B cell (primary cell): ENCODE measurements at regions not wholly inside any gene's neighbourhood (a gene's known extent, or its start where the extent isn't known, plus 50 kb on each side); places are given as distances from the start of the nearest gene placed in this dataset.

ENCODE experiments used
- EZH2 ChIP-seq: IDR thresholded peaks from 2 replicates; pipeline ENCODE4 v1.6.1; 2012; ENCODE audit warnings: borderline replicate concordance, low read depth, mild to moderate bottlenecking, moderate library complexity, low read length; ENCODE audit not compliant: insufficient read depth, poor library complexity, severe bottlenecking
- TF ChIP-seq, protein P1 (sequence below): fragments of 200-600 bp; IDR thresholded peaks from one replicate; pipeline ENCODE4 v1.8.0; 2022; ENCODE audit warnings: antibody characterized with exemption, mild to moderate bottlenecking

DNA sequence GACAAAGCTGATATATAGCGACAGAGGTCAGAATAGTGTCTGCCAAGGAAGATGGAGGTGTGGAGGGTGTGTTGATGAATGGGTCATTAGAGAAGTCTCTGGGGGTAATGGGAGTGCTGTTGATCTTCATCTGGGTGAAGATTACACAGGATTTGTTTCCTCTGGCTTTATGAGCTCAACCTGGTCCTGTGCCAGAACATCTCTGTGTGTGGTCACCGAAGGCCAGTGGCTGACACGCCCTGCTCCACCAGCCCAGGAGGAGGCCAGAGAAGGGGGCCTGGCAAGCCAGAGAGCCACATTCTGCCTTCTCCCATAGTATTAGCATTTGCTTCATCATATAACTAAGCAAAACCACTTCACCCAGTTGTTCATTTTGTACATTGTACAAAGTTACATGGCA, 121.1 kb downstream of the ZNF621 start:
- TF ChIP-seq, protein P1, sequence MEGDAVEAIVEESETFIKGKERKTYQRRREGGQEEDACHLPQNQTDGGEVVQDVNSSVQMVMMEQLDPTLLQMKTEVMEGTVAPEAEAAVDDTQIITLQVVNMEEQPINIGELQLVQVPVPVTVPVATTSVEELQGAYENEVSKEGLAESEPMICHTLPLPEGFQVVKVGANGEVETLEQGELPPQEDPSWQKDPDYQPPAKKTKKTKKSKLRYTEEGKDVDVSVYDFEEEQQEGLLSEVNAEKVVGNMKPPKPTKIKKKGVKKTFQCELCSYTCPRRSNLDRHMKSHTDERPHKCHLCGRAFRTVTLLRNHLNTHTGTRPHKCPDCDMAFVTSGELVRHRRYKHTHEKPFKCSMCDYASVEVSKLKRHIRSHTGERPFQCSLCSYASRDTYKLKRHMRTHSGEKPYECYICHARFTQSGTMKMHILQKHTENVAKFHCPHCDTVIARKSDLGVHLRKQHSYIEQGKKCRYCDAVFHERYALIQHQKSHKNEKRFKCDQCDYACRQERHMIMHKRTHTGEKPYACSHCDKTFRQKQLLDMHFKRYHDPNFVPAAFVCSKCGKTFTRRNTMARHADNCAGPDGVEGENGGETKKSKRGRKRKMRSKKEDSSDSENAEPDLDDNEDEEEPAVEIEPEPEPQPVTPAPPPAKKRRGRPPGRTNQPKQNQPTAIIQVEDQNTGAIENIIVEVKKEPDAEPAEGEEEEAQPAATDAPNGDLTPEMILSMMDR: no peak
- no peak for TF ChIP-seq EZH2
